Esophagus muscularis mucosa (tissue), 4 donors: ENCODE measurements at regions not wholly inside any gene's neighbourhood (a gene's known extent, or its start where the extent isn't known, plus 50 kb on each side); places are given as distances from the start of the nearest gene placed in this dataset.

Source experiments
- CTCF ChIP-seq, 3 experiments: fragments of 200-600 bp in 2 of 3; fragments of 450-650 bp in 1 of 3; sonication (generic) in 2 of 3; IDR thresholded peaks; one replicate each; pipeline ENCODE4 v1.5.1; 2017 to 2019; ENCODE audit warnings: antibody characterized with exemption in 3 of 3, mild to moderate bottlenecking in 2 of 3, moderate library complexity in 1 of 3
- EP300 ChIP-seq: sonication (generic); formaldehyde crosslinking; IDR thresholded peaks from one replicate; pipeline ENCODE4 v1.6.1; 2017; ENCODE audit warnings: antibody characterized with exemption
- POLR2A ChIP-seq: fragments of 450-650 bp; IDR thresholded peaks from one replicate; pipeline ENCODE4 v1.6.1; 2017; ENCODE audit warnings: antibody characterized with exemption, moderate library complexity, mild to moderate bottlenecking, low read depth
- POLR2AphosphoS5 ChIP-seq, 2 donors: sonication (generic); formaldehyde crosslinking; IDR thresholded peaks; one replicate each; pipeline ENCODE4 v1.6.1; 2017; ENCODE audit warnings: antibody characterized with exemption in 2 of 2

GRCh38 chr13:100753376-100753775 lies 78.8 kb upstream of the TMTC4 start:
- TF ChIP-seq POLR2AphosphoS5 (IDR thresholded peaks at IDR 0.05) = no peak
- TF ChIP-seq CTCF (IDR thresholded peaks at IDR 0.05) = no peak
- no peak for TF ChIP-seq EP300
- no peak for TF ChIP-seq POLR2A
